LNCAP (cell line): ENCODE measurements at regions not wholly inside any gene's neighbourhood (a gene's known extent, or its start where the extent isn't known, plus 50 kb on each side); places are given as distances from the start of the nearest gene placed in this dataset.

Source experiments
- TF ChIP-seq, protein P1 (sequence below): fragments of 450-650 bp; IDR thresholded peaks from 2 replicates; pipeline ENCODE4 v1.5.1; 2017; ENCODE audit warnings: mild to moderate bottlenecking

- TF ChIP-seq, protein P1, sequence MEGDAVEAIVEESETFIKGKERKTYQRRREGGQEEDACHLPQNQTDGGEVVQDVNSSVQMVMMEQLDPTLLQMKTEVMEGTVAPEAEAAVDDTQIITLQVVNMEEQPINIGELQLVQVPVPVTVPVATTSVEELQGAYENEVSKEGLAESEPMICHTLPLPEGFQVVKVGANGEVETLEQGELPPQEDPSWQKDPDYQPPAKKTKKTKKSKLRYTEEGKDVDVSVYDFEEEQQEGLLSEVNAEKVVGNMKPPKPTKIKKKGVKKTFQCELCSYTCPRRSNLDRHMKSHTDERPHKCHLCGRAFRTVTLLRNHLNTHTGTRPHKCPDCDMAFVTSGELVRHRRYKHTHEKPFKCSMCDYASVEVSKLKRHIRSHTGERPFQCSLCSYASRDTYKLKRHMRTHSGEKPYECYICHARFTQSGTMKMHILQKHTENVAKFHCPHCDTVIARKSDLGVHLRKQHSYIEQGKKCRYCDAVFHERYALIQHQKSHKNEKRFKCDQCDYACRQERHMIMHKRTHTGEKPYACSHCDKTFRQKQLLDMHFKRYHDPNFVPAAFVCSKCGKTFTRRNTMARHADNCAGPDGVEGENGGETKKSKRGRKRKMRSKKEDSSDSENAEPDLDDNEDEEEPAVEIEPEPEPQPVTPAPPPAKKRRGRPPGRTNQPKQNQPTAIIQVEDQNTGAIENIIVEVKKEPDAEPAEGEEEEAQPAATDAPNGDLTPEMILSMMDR, result no peak
These were observed 184.0 kb downstream of the UTRN start for GRCh38 chr6:144469144-144469575.

DNA sequence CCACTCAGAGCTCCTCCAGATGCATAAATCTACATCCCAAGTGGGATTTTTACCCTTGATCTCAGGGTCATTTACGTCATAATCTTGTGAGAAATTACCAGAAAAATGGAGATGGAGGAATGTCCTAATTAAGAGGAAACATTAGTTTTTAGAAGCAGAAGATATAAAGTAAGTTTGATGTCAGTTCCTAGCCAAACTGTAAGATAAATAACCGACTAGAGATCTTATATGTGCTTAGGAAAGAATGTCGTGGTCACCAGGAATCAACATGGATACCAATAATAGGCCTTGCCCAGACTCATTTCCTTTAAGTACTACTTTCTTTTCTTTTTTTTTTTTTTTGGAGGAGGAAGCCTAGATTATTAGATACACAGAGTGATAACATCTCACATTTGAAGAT lies 186.9 kb downstream of the UTRN start:
- TF ChIP-seq, protein P1, result no peak

DNA sequence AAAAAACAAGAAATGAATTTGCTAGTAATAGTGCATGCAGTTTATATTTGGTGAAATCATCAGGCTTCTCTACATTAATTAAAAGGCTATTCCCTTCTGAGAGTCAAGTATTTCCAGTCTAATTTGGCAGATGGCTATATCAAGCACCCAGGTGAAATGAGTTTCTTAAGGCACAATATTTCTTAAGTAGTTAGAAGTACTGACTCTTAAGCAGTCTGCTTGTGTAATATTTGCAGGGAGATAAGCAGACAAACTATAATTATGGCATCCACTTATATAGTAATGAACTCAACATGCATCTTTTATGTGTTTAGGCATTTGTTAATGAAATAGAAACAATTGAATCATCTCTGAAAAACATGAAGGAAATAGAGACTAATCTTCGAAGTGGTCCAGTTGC lies 189.2 kb downstream of the UTRN start:
- TF ChIP-seq, protein P1, result no peak

GRCh38 chr6:144474904-144475303 lies 189.8 kb downstream of the UTRN start:
- TF ChIP-seq, protein P1, result no peak

GRCh38 chr6:144475411-144475810 lies 190.3 kb downstream of the UTRN start:
- TF ChIP-seq, protein P1, result no peak

- TF ChIP-seq, protein P1, result no peak
These were observed 191.2 kb downstream of the UTRN start for GRCh38 chr6:144476286-144476685.

DNA sequence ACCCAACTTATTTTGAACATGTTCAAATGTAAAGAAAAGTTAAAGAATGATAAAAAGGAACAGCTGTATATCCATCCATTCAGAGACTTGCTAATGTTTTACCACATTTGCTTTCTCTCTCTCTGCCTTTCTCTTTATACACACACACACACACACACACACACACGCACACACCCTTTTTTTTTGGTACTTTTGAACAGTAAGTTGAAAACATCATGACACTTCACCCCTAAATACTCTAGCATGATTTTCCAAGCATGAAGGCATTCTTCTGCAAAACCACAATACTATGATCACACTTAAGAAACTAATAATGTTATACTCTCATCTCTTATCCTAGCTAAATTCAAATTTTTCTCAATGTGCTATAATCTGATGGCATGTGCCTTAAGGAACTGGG lies 192.3 kb downstream of the UTRN start:
- TF ChIP-seq, protein P1, result no peak

DNA sequence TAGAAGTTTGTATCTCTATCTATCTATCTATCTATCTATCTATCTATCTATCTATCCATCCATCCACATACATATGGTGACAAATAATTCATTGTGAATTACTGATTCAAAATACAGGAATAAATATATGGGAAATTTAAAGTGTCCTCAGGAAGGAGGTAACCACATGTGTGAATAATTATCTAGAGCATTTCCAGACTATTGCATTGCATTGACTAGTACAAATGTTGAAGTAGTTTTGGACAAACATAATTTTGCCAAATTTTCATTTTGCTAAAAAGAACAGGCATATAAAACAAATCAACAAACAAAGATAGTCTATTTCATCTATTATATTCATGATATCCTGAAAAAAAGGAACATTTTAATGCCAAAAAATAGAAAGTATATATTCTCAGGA lies 192.7 kb downstream of the UTRN start:
- TF ChIP-seq, protein P1, result no peak
